Head of caudate nucleus (tissue), 42 donors: ENCODE measurements at regions not wholly inside any gene's neighbourhood (a gene's known extent, or its start where the extent isn't known, plus 50 kb on each side); places are given as distances from the start of the nearest gene placed in this dataset.

Source experiments
- DNase-seq, 42 donors: peaks; one replicate each; pipeline versions ENCODE4 v3.0.0 to v3.0.0-alpha.2; 2020 to 2021; ENCODE audit warnings: mixed read lengths in 7 of 42
- intact Hi-C: fragments of 100-400 bp; cut with DNase I; formaldehyde crosslinking; loops from one replicate; pipeline ENCODE4 v1.15.0; 2022

DNA sequence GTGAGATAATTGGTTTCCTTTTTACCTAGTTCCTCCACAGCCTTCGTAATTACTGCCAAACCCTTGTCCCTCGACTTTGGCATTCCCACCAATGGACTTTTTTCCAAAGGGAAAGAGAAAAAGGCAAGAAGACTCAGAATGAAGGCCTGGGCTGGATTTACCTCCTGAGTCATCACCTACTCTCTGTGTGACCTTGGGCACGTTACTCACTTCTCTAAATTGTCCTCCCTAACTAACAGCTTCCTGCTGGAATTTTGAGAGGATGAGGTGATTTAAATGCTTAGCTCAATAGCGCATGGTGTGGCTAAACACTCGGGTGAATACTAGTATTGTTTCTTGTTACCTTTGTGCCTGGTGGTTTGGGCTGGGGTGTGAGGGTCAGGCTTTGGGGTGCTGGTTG, 146.6 kb downstream of the DHX35 start:
- intact Hi-C loops: no loop called here

GRCh38 chr20:39107741-39108140, 145.6 kb downstream of the DHX35 start:
- intact Hi-C loops: no loop called here
- no peak for DNase-seq

More for the DNA sequence above, 146.6 kb downstream of the DHX35 start:
- no peak for DNase-seq

- intact Hi-C loops: no loop called here
Measured at GRCh38 chr20:39106791-39107190, 144.6 kb downstream of the DHX35 start.

DNA sequence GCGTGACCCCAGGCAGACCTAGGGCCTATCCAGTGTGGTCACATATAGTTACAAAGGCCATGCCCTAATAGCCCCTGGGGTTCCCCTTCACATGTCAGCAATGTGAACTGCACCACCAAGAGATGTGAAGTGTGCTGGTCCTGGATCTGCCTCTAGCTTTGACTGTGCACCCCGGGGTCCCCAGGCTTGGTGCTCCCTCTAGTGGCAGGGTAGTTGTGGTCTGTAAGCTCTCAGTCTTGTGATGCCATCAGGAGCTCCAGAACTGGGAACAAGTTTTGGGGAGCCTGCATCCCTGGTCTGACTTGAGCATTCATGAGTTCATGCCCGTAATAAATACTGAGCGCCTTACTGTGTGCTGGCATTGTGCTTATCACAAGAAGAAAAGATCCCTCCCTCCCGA, 143.4 kb downstream of the DHX35 start:
- intact Hi-C loops: no loop called here
- no peak for DNase-seq

More at GRCh38 chr20:39106791-39107190, 144.6 kb downstream of the DHX35 start:
- DNase-seq: no peak

GRCh38 chr20:39103732-39104131, 141.6 kb downstream of the DHX35 start:
- intact Hi-C loops: no loop called here
- DNase-seq: no peak

- DNase-seq: no peak
- intact Hi-C loops: no loop called here
Measured at GRCh38 chr20:39103305-39103704, 141.2 kb downstream of the DHX35 start.

GRCh38 chr20:39101895-39102294, 139.8 kb downstream of the DHX35 start:
- no peak for DNase-seq
- intact Hi-C loops: no loop called here

DNA sequence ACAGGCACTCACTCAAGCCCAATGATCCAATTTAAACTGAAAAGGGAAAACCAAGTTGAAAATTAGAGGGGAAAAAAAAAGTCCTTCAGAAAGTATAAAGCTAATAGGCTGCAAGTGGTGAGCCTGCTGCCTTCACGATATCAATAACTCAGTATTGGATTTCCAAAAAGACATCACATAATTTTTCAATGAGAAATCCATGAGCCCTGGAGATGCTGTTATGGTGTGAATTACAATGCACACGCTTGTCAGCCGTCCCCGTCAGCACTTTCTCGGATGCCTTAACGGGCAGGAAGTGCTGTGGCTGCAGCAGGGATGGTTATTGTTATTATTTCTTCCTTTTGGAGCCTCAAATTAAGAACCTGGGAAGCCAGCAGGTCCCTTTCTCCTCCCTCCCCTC, 138.5 kb downstream of the DHX35 start:
- DNase-seq: no peak
- intact Hi-C loops: no loop called here

DNA sequence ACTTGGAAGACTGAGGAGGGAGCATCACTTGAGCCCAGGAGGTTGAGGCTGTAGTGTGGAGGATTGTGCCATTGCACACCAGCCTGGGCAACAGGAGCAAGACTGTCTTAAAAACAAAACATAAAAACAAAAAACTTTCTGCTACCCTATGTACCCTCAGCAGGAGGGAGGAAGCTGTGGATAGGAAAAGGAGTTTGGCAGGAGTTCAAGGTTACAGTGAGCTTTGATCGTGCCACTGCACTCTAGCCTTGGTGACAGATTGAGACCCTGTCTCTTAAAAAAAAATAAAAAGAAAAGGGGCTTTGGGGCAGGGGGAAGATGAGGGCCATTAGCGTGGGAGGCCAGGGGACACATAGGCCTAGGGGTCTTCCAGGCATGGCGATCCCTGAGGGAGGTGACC, 135.7 kb downstream of the DHX35 start:
- intact Hi-C loops: no loop called here
- DNase-seq: no peak

GRCh38 chr20:39095870-39096269, 133.7 kb downstream of the DHX35 start:
- no peak for DNase-seq
- intact Hi-C loops: no loop called here

DNA sequence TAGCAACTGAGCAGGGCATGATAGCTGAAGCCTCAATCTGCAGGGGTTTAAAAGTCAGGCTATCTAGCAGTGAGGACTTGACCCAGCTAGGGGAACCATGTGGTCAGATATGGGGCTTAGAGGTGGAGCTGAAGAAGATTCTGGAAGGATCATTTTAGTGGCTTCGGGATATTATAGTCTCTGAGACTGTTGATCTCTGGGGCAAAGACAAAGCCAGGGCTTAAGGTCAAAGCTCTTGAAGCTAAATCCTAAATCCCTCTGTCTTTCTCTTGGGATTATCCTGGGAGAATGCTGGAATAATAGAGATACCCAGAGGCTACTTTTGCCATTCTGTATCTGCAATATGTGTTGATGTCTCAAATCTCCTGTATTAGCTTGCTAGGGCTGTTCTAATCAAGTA, 132.2 kb downstream of the DHX35 start:
- DNase-seq: no peak
- intact Hi-C loops: no loop called here

DNA sequence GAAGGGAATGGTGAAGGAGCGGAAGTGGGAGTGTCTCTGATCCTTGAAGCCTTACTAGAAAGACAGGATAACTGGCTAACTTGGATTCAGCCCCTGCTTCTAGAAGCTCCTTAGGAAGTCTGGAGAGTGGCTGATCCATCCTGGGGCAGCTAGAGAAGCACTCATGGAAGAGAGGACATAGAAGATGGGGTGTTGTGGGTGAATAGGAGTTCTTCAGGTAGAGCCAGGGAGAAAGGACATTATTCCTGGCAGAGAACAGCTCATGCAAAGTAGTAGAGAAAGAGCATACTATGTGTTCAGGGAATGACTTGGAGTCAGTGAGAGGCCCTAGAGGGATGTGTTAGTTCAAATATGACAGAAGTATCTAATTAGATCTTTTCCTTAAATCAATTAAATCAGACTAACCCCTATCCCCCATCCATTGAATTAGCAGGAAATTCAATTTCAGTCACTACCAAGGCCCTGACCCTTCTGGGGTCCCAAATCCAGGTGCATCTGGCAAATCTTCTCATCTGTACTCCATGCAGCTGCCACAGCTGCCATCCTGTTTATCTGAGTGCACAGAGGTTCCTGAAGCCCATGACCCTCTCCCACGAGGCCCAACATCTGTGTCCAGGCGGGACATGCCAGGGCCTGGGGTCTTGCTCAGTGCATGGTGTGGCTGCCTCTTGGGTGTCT, 130.7 kb downstream of the DHX35 start:
- intact Hi-C loops: no loop called here

GRCh38 chr20:39090906-39091305, 128.8 kb downstream of the DHX35 start:
- intact Hi-C loops: no loop called here

More for the DNA sequence above, 130.7 kb downstream of the DHX35 start:
- DNase-seq: no peak

DNA sequence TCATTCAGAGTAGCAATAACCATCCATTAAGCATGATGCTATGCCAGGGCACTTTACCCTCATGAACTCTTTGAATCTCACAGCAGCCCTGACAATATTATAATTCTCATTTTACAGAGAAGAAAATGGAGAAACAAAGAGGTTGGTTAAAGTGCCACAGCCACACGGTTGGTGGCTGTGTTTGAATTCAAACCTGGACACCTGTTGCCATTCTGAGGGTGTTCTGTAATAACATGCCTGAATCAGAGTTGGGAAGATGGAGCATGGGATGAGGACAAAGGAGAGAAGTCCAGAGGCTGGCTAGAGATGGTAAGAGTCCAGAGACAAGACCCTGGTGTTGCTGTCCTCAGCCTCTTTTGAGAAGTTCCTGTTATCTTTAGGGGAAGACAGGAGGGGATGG, 127.7 kb downstream of the DHX35 start:
- DNase-seq: no peak
- intact Hi-C loops: no loop called here

More at GRCh38 chr20:39090906-39091305, 128.8 kb downstream of the DHX35 start:
- no peak for DNase-seq
